WTC11 (cell line): ENCODE measurements at regions not wholly inside any gene's neighbourhood (a gene's known extent, or its start where the extent isn't known, plus 50 kb on each side); places are given as distances from the start of the nearest gene placed in this dataset.

Source experiments
- ETV6 ChIP-seq: sonication (generic); formaldehyde crosslinking; IDR thresholded peaks from 2 replicates; pipeline ENCODE4 v1.8.1; 2022; ENCODE audit warnings: mild to moderate bottlenecking, missing genetic modification reagents
- FOXJ3 ChIP-seq: sonication (generic); formaldehyde crosslinking; IDR thresholded peaks from 2 replicates; pipeline ENCODE4 v1.9.0; 2021; ENCODE audit warnings: missing genetic modification reagents, mild to moderate bottlenecking, borderline replicate concordance
- GABPB1 ChIP-seq: sonication (generic); formaldehyde crosslinking; IDR thresholded peaks from 2 replicates; pipeline ENCODE4 v1.8.1; 2023; ENCODE audit warnings: mild to moderate bottlenecking, missing genetic modification reagents
- NR2C2 ChIP-seq: sonication (generic); formaldehyde crosslinking; IDR thresholded peaks from 2 replicates; pipeline ENCODE4 v1.8.0; 2022; ENCODE audit warnings: mild to moderate bottlenecking, missing genetic modification reagents
- SMAD3 ChIP-seq: sonication (generic); formaldehyde crosslinking; IDR thresholded peaks from 2 replicates; pipeline ENCODE4 v1.8.0; 2022; ENCODE audit warnings: missing genetic modification reagents, mild to moderate bottlenecking, borderline replicate concordance
- USF2 ChIP-seq: sonication (generic); formaldehyde crosslinking; IDR thresholded peaks from 2 replicates; pipeline ENCODE4 v1.8.1; 2023; ENCODE audit warnings: mild to moderate bottlenecking, missing genetic modification reagents, moderate library complexity
- ZNF121 ChIP-seq: sonication (generic); formaldehyde crosslinking; IDR thresholded peaks from 2 replicates; pipeline ENCODE4 v1.8.0; 2023; ENCODE audit warnings: missing genetic modification reagents
- ZNF138 ChIP-seq: sonication (generic); formaldehyde crosslinking; conservative IDR thresholded peaks from 2 replicates; pipeline ENCODE4 v1.8.1; 2022; ENCODE audit warnings: mild to moderate bottlenecking, moderate library complexity, missing genetic modification reagents
- TF ChIP-seq, protein P1 (sequence below): fragments of 200-600 bp; IDR thresholded peaks from 2 replicates; pipeline ENCODE4 v1.8.0; 2022; ENCODE audit warnings: antibody characterized with exemption
- TF ChIP-seq, protein P2 (sequence below): fragments of 250-450 bp; sonication (Bioruptor Pico); IDR thresholded peaks from 2 replicates; pipeline ENCODE4 v1.9.0; 2021; ENCODE audit warnings: mild to moderate bottlenecking, borderline replicate concordance
- TF ChIP-seq, protein P3 (sequence below): sonication (generic); formaldehyde crosslinking; IDR thresholded peaks from 2 replicates; pipeline ENCODE4 v1.8.0; 2022; ENCODE audit warnings: missing genetic modification reagents

DNA sequence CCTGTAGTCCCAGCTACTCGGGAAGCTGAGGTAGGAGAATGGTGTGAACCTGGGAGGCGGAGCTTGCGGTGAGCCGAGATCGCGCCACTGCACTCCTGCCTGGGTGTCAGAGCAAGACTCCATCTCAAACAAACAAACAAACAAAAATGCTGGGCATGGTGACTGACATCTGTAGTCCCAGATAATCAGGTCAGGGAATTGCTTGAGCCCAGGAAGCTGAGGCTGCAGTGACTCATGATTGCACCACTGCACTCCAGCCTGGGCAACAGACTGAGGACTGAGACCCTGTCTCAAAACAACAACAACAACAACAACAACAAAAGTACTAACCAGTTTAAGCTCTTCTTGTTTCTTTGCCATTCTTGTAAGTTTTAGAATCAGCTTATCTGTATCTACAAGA, 383.0 kb upstream of the PMFBP1 start:
- TF ChIP-seq, protein P1, sequence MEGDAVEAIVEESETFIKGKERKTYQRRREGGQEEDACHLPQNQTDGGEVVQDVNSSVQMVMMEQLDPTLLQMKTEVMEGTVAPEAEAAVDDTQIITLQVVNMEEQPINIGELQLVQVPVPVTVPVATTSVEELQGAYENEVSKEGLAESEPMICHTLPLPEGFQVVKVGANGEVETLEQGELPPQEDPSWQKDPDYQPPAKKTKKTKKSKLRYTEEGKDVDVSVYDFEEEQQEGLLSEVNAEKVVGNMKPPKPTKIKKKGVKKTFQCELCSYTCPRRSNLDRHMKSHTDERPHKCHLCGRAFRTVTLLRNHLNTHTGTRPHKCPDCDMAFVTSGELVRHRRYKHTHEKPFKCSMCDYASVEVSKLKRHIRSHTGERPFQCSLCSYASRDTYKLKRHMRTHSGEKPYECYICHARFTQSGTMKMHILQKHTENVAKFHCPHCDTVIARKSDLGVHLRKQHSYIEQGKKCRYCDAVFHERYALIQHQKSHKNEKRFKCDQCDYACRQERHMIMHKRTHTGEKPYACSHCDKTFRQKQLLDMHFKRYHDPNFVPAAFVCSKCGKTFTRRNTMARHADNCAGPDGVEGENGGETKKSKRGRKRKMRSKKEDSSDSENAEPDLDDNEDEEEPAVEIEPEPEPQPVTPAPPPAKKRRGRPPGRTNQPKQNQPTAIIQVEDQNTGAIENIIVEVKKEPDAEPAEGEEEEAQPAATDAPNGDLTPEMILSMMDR, result no peak
- no peak for TF ChIP-seq FOXJ3
- TF ChIP-seq ZNF138, result no peak
- TF ChIP-seq, protein P2, sequence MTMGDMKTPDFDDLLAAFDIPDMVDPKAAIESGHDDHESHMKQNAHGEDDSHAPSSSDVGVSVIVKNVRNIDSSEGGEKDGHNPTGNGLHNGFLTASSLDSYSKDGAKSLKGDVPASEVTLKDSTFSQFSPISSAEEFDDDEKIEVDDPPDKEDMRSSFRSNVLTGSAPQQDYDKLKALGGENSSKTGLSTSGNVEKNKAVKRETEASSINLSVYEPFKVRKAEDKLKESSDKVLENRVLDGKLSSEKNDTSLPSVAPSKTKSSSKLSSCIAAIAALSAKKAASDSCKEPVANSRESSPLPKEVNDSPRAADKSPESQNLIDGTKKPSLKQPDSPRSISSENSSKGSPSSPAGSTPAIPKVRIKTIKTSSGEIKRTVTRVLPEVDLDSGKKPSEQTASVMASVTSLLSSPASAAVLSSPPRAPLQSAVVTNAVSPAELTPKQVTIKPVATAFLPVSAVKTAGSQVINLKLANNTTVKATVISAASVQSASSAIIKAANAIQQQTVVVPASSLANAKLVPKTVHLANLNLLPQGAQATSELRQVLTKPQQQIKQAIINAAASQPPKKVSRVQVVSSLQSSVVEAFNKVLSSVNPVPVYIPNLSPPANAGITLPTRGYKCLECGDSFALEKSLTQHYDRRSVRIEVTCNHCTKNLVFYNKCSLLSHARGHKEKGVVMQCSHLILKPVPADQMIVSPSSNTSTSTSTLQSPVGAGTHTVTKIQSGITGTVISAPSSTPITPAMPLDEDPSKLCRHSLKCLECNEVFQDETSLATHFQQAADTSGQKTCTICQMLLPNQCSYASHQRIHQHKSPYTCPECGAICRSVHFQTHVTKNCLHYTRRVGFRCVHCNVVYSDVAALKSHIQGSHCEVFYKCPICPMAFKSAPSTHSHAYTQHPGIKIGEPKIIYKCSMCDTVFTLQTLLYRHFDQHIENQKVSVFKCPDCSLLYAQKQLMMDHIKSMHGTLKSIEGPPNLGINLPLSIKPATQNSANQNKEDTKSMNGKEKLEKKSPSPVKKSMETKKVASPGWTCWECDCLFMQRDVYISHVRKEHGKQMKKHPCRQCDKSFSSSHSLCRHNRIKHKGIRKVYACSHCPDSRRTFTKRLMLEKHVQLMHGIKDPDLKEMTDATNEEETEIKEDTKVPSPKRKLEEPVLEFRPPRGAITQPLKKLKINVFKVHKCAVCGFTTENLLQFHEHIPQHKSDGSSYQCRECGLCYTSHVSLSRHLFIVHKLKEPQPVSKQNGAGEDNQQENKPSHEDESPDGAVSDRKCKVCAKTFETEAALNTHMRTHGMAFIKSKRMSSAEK (CRISPR knock-in tag), result no peak
- no peak for TF ChIP-seq NR2C2 (CRISPR knock-in tag)
- TF ChIP-seq SMAD3, result no peak
- no peak for TF ChIP-seq ETV6
- TF ChIP-seq USF2 (CRISPR knock-in tag), result no peak
- no peak for TF ChIP-seq GABPB1
- TF ChIP-seq ZNF121, result no peak
- TF ChIP-seq, protein P3, sequence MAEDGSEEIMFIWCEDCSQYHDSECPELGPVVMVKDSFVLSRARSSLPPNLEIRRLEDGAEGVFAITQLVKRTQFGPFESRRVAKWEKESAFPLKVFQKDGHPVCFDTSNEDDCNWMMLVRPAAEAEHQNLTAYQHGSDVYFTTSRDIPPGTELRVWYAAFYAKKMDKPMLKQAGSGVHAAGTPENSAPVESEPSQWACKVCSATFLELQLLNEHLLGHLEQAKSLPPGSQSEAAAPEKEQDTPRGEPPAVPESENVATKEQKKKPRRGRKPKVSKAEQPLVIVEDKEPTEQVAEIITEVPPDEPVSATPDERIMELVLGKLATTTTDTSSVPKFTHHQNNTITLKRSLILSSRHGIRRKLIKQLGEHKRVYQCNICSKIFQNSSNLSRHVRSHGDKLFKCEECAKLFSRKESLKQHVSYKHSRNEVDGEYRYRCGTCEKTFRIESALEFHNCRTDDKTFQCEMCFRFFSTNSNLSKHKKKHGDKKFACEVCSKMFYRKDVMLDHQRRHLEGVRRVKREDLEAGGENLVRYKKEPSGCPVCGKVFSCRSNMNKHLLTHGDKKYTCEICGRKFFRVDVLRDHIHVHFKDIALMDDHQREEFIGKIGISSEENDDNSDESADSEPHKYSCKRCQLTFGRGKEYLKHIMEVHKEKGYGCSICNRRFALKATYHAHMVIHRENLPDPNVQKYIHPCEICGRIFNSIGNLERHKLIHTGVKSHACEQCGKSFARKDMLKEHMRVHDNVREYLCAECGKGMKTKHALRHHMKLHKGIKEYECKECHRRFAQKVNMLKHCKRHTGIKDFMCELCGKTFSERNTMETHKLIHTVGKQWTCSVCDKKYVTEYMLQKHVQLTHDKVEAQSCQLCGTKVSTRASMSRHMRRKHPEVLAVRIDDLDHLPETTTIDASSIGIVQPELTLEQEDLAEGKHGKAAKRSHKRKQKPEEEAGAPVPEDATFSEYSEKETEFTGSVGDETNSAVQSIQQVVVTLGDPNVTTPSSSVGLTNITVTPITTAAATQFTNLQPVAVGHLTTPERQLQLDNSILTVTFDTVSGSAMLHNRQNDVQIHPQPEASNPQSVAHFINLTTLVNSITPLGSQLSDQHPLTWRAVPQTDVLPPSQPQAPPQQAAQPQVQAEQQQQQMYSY, result no peak
